Fibroblast of lung (primary cell): ENCODE measurements at regions not wholly inside any gene's neighbourhood (a gene's known extent, or its start where the extent isn't known, plus 50 kb on each side); places are given as distances from the start of the nearest gene placed in this dataset.

Experiments used
- DNase-seq, 2 donors: peaks; one replicate each; pipeline versions ENCODE4 v3.0.0 to v3.0.0-alpha.2; 2010; ENCODE audit warnings: low read depth in 2 of 2
- H2AFZ ChIP-seq: 2 replicates; pipeline ENCODE4 v1.5.1; 2012; ENCODE audit warnings: low read length, control low read depth, inconsistent platforms
- H3K27ac ChIP-seq: 2 replicates; pipeline ENCODE4 v1.5.1; 2011; ENCODE audit warnings: low read length, control low read depth; ENCODE audit not compliant: insufficient read depth
- H3K27me3 ChIP-seq: 2 replicates; pipeline ENCODE4 v1.5.1; 2011; ENCODE audit warnings: mild to moderate bottlenecking, low read length; ENCODE audit not compliant: control insufficient read depth, insufficient read depth
- H3K36me3 ChIP-seq: 2 replicates; pipeline ENCODE4 v1.5.1; 2011; ENCODE audit warnings: low read length; ENCODE audit not compliant: control insufficient read depth, insufficient read depth
- H3K4me1 ChIP-seq: 2 replicates; pipeline ENCODE4 v1.5.1; 2011; ENCODE audit warnings: low read length; ENCODE audit not compliant: control insufficient read depth, insufficient read depth; ENCODE audit errors: extremely low read depth
- H3K4me2 ChIP-seq: 2 replicates; pipeline ENCODE4 v1.5.1; 2011; ENCODE audit warnings: low read length, control low read depth; ENCODE audit not compliant: insufficient read depth; ENCODE audit errors: extremely low read depth
- H3K4me3 ChIP-seq, 4 experiments: fragments of 200-600 bp in 1 of 4; sonication (generic) in 1 of 4; replicated peaks in 1 of 4; 2 replicates each; pipeline ENCODE4 v1.5.1; 2011 to 2016; ENCODE audit warnings: low read length in 4 of 4, low read depth in 3 of 4, mild to moderate bottlenecking in 3 of 4, control low read depth in 2 of 4, inconsistent platforms in 1 of 4, mixed read lengths in 1 of 4; ENCODE audit not compliant: insufficient read depth in 1 of 4; ENCODE audit errors: control extremely low read depth in 1 of 4
- H3K79me2 ChIP-seq: 2 replicates; pipeline ENCODE4 v1.5.1; 2012; ENCODE audit warnings: mild to moderate bottlenecking, low read length, inconsistent platforms; ENCODE audit not compliant: control insufficient read depth, insufficient read depth
- H3K9ac ChIP-seq: 2 replicates; pipeline ENCODE4 v1.5.1; 2011; ENCODE audit warnings: mild to moderate bottlenecking, low read length, control low read depth; ENCODE audit not compliant: insufficient read depth
- H3K9me3 ChIP-seq: 2 replicates; pipeline ENCODE4 v1.5.1; 2012; ENCODE audit warnings: low read depth, low read length; ENCODE audit not compliant: control insufficient read depth, insufficient read depth
- H4K20me1 ChIP-seq: 2 replicates; pipeline ENCODE4 v1.5.1; 2011; ENCODE audit warnings: low read length; ENCODE audit not compliant: control insufficient read depth, insufficient read depth; ENCODE audit errors: extremely low read depth
- CTCF ChIP-seq, 2 donors: IDR thresholded peaks in 1 of 2; conservative IDR thresholded peaks in 1 of 2; 1 replicate in 1 of 2; 2 replicates in 1 of 2; pipeline ENCODE4 v1.5.1; 2011 to 2012; ENCODE audit warnings: low read length in 2 of 2, control low read depth in 1 of 2, inconsistent platforms in 1 of 2, low read depth in 1 of 2, mild to moderate bottlenecking in 1 of 2
- EZH2 ChIP-seq: IDR thresholded peaks from 2 replicates; pipeline ENCODE4 v1.5.1; 2012; ENCODE audit warnings: low read length, control low read depth, mild to moderate bottlenecking; ENCODE audit errors: missing control alignments

GRCh38 chr9:27750566-27750965 lies 177.3 kb upstream of the C9orf72 start:
- Histone ChIP-seq H2AFZ (no peak overlapping the region), H3K9me3 (no peaks in the 10 kb centered on the region), H3K9ac (no peak overlapping the region), H3K36me3 (no peaks in the 10 kb centered on the region), H3K4me3 (no peak overlapping the region), H3K79me2 (no peaks in the 10 kb centered on the region), H4K20me1 (no peaks in the 10 kb centered on the region), H3K4me1 (no peaks in the 10 kb centered on the region), H3K27ac (no peak overlapping the region), H3K27me3 (no peaks in the 10 kb centered on the region), H3K4me2 (no peak overlapping the region)
- no peak for TF ChIP-seq EZH2
- no peak for TF ChIP-seq CTCF (conservative IDR thresholded peaks at IDR 0.05 in 1 of 2, IDR thresholded peaks at IDR 0.05 in 1 of 2; ENCODE audit: low read depth in 1 of 2, low read length in 2 of 2)
- no peak for DNase-seq

- H3K27ac ChIP-seq: no peak overlapping the region
- no peak overlapping the region for H3K9ac ChIP-seq
- no peaks in the 10 kb centered on the region for H3K27me3 ChIP-seq
- DNase-seq: no peak
- no peaks in the 10 kb centered on the region for H3K36me3 ChIP-seq
- H3K4me3 ChIP-seq: no peak overlapping the region
- H2AFZ ChIP-seq: no peak overlapping the region
- H3K4me2 ChIP-seq: no peak overlapping the region
- H3K79me2 ChIP-seq: no peaks in the 10 kb centered on the region
- no peaks in the 10 kb centered on the region for H3K4me1 ChIP-seq
- no peaks in the 10 kb centered on the region for H4K20me1 ChIP-seq
- no peaks in the 10 kb centered on the region for H3K9me3 ChIP-seq
- TF ChIP-seq CTCF (conservative IDR thresholded peaks at IDR 0.05 in 1 of 2, IDR thresholded peaks at IDR 0.05 in 1 of 2; ENCODE audit: low read depth in 1 of 2, low read length in 2 of 2): no peak
- no peak for TF ChIP-seq EZH2
These were observed 178.8 kb upstream of the C9orf72 start for GRCh38 chr9:27752069-27752468.

- Histone ChIP-seq H3K4me3 (no peak overlapping the region), H4K20me1 (no peaks in the 10 kb centered on the region), H3K4me2 (no peak overlapping the region), H3K9me3 (no peaks in the 10 kb centered on the region), H2AFZ (no peak overlapping the region), H3K27me3 (no peaks in the 10 kb centered on the region), H3K27ac (no peak overlapping the region), H3K79me2 (no peaks in the 10 kb centered on the region), H3K4me1 (no peaks in the 10 kb centered on the region), H3K9ac (no peak overlapping the region), H3K36me3 (no peaks in the 10 kb centered on the region)
- no peak for DNase-seq
- no peak for TF ChIP-seq EZH2
- TF ChIP-seq CTCF (conservative IDR thresholded peaks at IDR 0.05 in 1 of 2, IDR thresholded peaks at IDR 0.05 in 1 of 2; ENCODE audit: low read depth in 1 of 2, low read length in 2 of 2): no peak
These were observed 182.6 kb upstream of the C9orf72 start for GRCh38 chr9:27755846-27756245.
